ENCODE measurements at regions not wholly inside any gene's neighbourhood (a gene's known extent, or its start where the extent isn't known, plus 50 kb on each side); places are given as distances from the start of the nearest gene placed in this dataset.

DNA sequence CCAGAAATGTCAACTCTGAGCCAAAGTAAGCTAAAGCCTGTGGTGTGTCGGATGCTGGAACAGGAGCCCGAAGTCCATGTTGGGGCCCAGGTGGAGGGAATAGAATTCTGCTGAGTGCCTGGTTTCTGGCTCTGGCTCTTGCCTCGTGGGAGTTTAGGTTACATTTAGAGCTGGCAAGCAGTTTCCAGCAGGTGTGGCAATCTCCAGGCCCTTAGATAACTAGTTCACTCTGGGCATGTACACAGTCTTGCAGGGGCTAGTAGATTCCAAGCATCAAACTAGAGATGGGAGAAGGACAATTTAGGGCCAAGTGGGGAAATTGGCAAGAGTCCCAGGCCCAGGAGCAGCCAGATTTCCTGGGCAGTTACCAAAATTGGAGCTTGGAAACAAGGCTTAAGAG is 56.3 kb upstream of the STOX2 start:
- DNase-seq (ENCODE audit: low read depth in 2 of 3, low spot score in 1 of 3) = no peak

DNA sequence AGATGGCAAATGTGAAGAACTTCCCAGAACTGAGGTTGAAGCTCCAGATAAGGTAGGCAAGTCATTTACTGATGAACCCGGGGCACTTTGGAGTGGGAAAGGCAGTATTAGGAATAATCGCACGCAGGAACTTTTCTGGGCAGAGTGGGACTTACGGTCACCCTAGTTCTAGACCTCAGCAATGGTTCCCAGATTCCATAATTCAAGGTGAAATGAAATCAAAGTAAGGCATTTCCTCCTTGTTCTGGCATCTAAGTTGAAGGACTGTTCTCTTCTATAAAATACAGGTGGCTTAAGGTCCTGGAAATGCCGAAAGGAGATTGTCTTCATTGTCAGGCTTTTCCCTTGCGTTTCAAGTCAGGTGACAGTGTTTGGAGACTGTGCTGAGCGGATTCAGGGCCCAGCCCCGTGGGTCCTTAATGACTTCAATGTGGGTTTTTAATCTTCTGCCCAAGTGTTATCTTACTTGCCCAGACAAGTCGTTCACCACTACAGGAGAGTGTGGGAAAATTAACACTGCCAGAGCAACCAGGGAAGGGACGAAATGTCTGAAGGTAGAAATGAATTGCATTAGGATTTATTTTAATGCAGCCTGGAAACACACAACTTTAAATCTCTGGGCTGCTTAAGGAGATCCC is 52.1 kb upstream of the STOX2 start:
- no peak for DNase-seq (ENCODE audit: low read depth in 2 of 3, low spot score in 1 of 3)

- DNase-seq (ENCODE audit: low read depth in 2 of 3, low spot score in 1 of 3) = no peak
These were observed 51.6 kb upstream of the STOX2 start for GRCh38 chr4:183853548-183853940.

Data from stimulated activated CD4-positive, alpha-beta T cell treated with anti-CD3 and anti-CD28 coated beads, Interleukin-12 subunit alpha, Interleukin-12 subunit beta, amount 100 ng/mL, for 48 hours (primary cell).